SH-SY5Y (cell line): ENCODE measurements at regions not wholly inside any gene's neighbourhood (a gene's known extent, or its start where the extent isn't known, plus 50 kb on each side); places are given as distances from the start of the nearest gene placed in this dataset.

Experiments used
- GATA2 ChIP-seq: IDR thresholded peaks from 2 replicates; pipeline ENCODE4 v1.6.1; 2011; ENCODE audit warnings: mild to moderate bottlenecking, low read depth, low read length
- GATA3 ChIP-seq: IDR thresholded peaks from 2 replicates; pipeline ENCODE4 v1.6.1; 2011; ENCODE audit warnings: low read depth, mild to moderate bottlenecking, low read length, moderate library complexity

GRCh38 chr11:110776081-110776480, 63.8 kb upstream of the ARHGAP20 start:
- TF ChIP-seq GATA2 = no peak
- TF ChIP-seq GATA3 = no peak
